GM21529 (cell line): ENCODE measurements at regions not wholly inside any gene's neighbourhood (a gene's known extent, or its start where the extent isn't known, plus 50 kb on each side); places are given as distances from the start of the nearest gene placed in this dataset.
"Not testable (repeated sequence)": the region's sequence is repeated elsewhere in the genome, so short reads cannot be mapped to it uniquely, and the experiment has no call there.

Experiments
- ATAC-seq: cut with Tn5 transposase; IDR thresholded peaks from one replicate; pipeline ENCODE4 v1.9.1; 2021; ENCODE audit not compliant: unreplicated experiment

- no peak for ATAC-seq
Observed at GRCh38 chr4:181890031-181890430, 353.2 kb upstream of the TENM3 start.

GRCh38 chr4:181890911-181891310 lies 352.3 kb upstream of the TENM3 start:
- no peak for ATAC-seq

- ATAC-seq = no peak
Observed at GRCh38 chr4:181896614-181897013, 346.6 kb upstream of the TENM3 start.

- no peak for ATAC-seq
Observed at GRCh38 chr4:181897935-181898334, 345.3 kb upstream of the TENM3 start.

- not testable (repeated sequence) for ATAC-seq
Observed at GRCh38 chr4:181902404-181902803, 340.8 kb upstream of the TENM3 start.

GRCh38 chr4:181905708-181906107 lies 337.5 kb upstream of the TENM3 start:
- ATAC-seq = no peak

- no peak for ATAC-seq
Observed at GRCh38 chr4:181908168-181908567, 335.0 kb upstream of the TENM3 start.

GRCh38 chr4:181909368-181909767 lies 333.8 kb upstream of the TENM3 start:
- no peak for ATAC-seq

GRCh38 chr4:181911420-181911819 lies 331.8 kb upstream of the TENM3 start:
- no peak for ATAC-seq

- no peak for ATAC-seq
Observed at GRCh38 chr4:181933471-181933870, 309.7 kb upstream of the TENM3 start.

GRCh38 chr4:181938631-181939030 lies 304.6 kb upstream of the TENM3 start:
- ATAC-seq = no peak

- ATAC-seq = no peak
Observed at GRCh38 chr4:181939199-181939945, 303.8 kb upstream of the TENM3 start.

- ATAC-seq = no peak
Observed at GRCh38 chr4:181944527-181944926, 298.7 kb upstream of the TENM3 start.

GRCh38 chr4:181946902-181947301 lies 296.3 kb upstream of the TENM3 start:
- no peak for ATAC-seq

GRCh38 chr4:181948839-181949382 lies 294.3 kb upstream of the TENM3 start:
- no peak for ATAC-seq

GRCh38 chr4:181949704-181950312 lies 293.4 kb upstream of the TENM3 start:
- no peak for ATAC-seq

GRCh38 chr4:181950372-181951127 lies 292.7 kb upstream of the TENM3 start:
- no peak for ATAC-seq

- ATAC-seq = no peak
Observed at GRCh38 chr4:181951265-181951664, 291.9 kb upstream of the TENM3 start.

GRCh38 chr4:181952478-181952877 lies 290.7 kb upstream of the TENM3 start:
- ATAC-seq = no peak

- no peak for ATAC-seq
Observed at GRCh38 chr4:181956512-181956911, 286.7 kb upstream of the TENM3 start.

GRCh38 chr4:181957088-181957487 lies 286.1 kb upstream of the TENM3 start:
- no peak for ATAC-seq

- no peak for ATAC-seq
Observed at GRCh38 chr4:181958446-181958845, 284.8 kb upstream of the TENM3 start.
